Bone marrow (tissue), 2 donors: ENCODE measurements at regions not wholly inside any gene's neighbourhood (a gene's known extent, or its start where the extent isn't known, plus 50 kb on each side); places are given as distances from the start of the nearest gene placed in this dataset.
"Not testable (repeated sequence)": the region's sequence is repeated elsewhere in the genome, so short reads cannot be mapped to it uniquely, and the experiment has no call there.

ENCODE experiments used
- DNase-seq, 2 donors: peaks; one replicate each; lab custom pipeline; 2025; lab: John Stamatoyannopoulos, UW

- no peak for DNase-seq
These were observed 700.7 kb downstream of the TAF11L14 start for GRCh38 chr5:18334949-18335348.

GRCh38 chr5:18354828-18355227, 720.6 kb downstream of the TAF11L14 start:
- DNase-seq = no peak

DNA sequence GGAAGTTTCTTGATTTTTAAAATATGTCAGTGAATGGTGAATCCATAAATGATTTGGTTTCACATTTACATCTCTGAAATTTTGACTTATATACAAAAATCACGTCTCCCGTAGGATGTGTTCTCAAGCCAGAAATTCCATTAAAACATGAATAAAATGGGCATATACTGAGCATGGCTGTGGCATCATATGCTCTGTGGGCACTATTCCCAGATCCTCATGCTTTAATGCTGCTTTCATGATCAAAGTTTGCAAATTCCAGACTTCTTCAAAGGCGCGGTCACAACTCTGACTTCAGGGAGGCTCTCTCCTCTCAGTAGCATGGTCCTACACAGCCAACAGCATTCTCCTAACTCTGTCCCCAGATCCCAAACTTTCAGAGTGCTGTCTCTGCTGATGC, 723.2 kb downstream of the TAF11L14 start:
- no peak for DNase-seq

DNA sequence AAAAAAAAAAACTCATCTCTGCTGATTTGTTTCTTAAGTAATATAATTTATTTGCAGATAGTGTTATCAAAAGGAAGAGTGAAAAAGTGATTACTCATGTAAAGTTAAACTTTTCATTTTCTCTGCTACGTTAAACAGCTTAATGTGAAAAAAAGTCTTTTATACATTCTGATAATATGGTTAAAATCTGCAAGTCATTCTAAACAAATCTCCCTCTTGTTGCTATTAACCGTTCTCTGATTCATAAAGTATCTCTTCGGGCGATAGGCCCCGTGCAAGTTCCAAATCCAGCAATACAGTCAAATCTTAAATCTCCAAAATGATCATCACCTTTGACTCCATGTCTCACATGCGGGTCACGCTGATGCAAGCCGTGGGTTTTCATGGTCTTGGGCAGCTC, 732.0 kb downstream of the TAF11L14 start:
- DNase-seq = no peak

GRCh38 chr5:18370531-18370930, 736.3 kb downstream of the TAF11L14 start:
- no peak for DNase-seq

DNA sequence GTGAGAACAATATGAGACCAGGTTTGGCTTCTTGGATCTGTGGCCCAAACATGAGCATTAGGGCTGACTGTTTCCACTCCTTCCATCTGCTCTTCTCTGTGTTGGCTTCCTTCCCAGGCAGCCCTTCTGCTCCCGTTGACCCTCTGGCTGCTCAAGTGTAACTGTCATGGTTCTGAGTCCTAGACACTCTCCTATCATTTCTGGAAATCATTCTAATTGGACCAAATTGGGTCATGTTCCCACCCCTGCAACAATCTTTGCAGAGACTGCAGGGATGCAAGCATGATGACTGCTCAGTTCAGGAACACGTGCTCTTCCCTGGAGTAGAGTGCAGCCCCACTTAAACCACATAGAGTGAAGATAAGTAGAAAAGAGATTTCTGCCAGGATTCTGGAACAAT, 741.4 kb downstream of the TAF11L14 start:
- no peak for DNase-seq

DNA sequence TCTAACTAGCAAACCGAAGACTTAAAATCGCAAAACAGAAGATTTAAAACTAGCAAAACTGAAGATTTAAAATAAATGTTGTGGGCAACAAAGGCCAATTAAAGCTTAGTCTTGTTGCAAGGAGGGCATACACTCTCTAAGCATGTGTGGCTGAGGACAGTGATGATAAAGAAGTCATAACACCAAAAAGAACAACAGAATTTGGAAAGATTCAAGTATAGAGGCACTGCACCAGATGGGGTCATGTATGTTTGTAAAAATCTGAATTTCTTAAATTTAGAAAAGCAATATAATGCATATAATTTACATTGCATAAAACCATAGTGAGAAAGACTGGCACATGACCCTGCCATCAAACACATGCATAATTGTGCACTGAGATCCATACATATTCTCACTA, 743.8 kb downstream of the TAF11L14 start:
- no peak for DNase-seq

GRCh38 chr5:18379189-18379588, 744.9 kb downstream of the TAF11L14 start:
- no peak for DNase-seq

DNA sequence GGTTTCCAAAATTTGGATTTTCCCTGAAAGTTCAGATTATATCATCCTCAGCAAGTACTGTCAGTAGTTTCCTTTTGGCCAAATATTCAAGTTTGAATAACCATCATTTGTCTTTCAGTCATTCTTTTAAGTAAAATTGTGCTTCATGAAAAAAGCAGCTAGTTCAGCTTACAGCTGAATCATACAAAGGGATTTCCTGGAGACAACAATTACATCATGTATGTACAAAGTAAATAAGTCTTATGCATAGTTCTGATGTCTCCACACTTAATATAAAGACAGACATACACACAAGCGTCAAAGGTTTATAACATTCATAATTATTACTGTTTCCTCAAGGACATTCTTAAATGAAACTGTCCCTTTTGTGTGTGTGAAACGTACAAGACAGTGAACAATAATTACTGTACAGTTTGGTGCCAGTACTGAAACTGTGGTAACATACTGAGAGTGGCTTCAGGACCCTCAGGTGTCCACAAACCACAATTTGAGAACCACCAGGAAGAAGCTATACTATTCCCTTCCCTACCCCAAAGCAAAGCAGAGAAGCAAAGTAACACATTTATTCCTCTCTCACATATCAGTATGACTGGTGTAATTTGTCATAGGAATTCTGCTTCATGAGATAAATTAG, 746.6 kb downstream of the TAF11L14 start:
- no peak for DNase-seq

GRCh38 chr5:18393565-18394442, 759.5 kb downstream of the TAF11L14 start:
- DNase-seq = peak; percentile 4 to 7

DNA sequence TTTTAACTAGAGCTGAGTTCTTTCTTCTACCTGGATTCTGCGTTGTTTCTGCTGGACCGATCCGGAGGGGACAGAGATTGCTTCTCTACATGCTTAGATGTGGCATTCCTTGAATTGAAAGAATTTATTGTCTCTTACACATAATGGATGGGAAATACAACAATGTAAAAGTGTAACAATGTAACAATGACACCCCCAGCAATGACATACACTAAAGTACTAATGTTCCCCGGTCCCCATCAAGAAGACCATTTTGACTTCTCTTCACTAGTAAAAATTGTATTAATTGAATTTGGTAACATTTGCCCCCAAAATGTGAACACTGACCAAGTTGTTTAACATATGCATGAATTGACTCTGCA, 760.2 kb downstream of the TAF11L14 start:
- DNase-seq = no peak

DNA sequence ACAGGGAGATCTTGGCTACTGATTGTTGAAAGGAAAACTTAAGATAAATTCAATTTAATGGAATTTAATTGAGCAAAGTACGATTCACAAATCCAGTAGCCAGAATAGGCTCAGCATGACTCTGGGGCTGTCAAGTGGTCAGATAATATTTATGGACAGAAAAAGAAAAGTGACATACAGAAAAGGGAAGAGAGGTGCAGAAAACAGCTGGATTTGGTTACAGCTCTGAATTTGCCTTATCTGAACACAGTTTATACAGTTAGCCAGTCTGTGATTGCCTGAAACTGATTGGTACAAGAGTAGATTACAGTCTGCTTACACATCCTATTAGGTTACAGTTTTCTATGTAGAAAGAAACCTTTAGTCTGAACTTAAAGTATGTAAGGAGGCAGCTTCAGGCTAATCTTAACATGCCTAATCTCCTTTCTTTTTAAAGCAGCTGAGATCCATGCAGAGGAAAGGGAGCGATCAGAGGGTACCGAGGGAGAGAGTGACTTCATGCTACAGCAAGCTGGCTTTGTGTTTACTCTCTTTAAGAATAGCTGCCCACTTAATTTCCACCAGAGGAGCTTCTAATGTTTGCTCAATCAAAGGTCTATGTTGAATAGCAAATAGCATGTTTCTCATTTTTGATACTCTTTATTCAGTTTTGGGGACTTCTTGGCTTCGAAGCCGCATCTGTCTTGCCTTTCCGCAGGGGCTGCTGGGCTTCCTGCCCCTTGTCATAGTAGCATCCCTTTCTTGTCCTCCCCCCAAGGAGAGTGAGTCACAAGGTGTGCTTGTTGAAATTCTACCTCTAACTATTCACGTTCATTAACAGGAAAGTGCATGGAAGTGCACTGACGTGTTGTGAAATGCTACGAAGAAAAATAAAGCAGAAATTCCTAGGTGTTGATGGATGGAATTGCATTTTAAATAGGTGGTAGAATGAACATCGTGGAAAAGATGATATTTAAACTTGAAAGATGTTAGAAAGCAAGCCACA, 761.2 kb downstream of the TAF11L14 start:
- no peak for DNase-seq

GRCh38 chr5:18397371-18397770, 763.1 kb downstream of the TAF11L14 start:
- no peak for DNase-seq

DNA sequence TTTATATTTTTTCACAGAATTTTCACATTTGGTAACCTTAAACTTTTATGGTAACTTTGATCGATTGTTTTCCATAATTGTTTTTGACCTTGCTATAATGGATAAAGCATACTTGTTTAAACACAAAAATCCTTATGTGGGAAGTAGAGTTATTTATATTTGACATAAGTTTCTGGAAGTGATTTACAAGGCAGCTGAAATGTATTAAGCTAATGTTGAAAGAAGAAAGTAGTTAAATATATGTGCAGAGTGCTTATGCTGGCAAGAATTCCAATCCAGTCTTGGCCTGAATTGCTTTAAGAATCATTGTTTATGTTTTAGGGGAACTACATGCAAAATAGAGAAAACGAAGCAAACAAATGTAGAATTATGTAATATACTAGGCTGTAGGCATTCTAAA, 763.6 kb downstream of the TAF11L14 start:
- no peak for DNase-seq

DNA sequence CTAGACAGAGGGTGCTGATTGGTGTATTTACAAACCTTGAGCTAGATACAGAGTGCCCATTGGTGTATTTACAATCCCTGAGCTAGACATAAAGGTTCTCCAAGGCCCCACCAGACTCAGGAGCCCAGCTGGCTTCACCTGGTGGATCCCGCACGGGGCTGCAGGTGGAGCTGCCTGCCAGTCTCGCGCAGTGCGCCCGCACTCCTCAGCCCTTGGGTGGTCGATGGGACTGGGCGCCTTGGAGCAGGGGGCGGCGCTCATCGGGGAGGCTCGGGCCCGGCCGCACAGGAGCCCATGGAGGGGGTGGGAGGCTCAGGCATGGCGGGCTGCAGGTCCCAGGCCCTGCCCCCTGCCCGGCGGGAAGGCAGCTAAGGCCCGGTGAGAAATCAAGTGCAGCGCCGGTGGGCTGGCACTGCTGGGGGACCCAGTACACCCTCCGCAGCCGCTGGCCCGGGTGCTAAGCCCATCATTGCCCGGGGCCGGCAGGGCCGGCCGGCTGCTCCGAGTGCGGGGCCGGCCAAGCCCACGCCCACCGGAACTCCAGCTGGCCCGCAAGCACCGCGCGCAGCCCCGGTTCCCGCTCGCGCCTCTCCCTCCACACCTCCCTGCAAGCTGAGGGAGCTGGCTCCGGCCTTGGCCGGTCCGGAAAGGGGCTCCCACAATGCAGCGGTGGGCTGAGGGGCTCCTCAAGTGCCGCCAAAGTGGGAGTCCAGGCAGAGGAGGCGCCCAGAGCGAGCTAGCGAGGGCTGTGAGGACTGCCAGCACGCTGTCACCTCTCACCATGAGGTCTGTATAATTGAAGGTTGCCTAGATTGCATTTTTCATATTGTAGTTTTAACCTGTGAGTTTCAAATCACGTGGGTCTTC, 765.4 kb downstream of the TAF11L14 start:
- not testable (repeated sequence) for DNase-seq

GRCh38 chr5:18403141-18403540, 768.9 kb downstream of the TAF11L14 start:
- no peak for DNase-seq

DNA sequence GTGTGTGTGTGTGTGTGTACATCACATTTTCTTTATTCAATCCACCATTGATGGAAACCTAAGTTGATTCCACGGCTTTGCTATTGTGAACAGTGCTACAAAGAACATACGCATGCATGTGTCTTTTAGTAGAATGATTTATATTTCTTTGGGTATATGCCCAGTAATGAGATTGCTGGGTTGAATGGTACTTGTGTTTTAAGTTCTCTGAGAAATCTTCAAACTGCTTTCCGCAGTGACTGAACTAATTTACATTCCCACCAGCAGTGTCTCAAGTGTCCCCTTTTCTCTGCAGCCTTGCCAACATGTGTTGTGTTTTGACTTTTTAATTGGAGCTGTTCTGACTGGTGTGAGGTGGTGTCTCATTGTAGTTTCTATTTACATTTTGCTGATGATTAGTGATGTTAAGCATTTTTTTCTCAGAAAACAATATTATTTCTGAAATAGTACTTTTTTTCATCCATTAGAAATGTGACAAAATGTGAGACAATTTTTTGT, 769.7 kb downstream of the TAF11L14 start:
- DNase-seq = no peak

DNA sequence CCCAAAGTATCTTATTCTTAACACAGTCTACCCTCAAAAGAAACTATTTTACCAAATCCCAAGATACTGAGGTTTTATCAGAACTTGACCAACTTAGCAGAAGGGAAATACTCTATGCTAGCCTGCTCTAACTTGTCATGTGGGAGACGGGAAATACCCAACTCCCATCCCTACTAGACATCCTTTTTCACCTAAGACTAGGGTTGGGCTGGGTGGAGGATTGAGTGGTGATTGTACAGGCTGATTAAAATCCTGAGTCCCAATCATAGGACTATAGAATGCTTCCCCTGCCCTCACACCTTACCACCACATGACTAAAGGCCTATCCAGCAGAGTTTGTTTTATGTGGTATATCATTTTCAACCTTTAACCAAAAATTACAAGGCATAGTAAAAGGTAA, 786.5 kb downstream of the TAF11L14 start:
- DNase-seq = no peak

- no peak for DNase-seq
These were observed 799.1 kb downstream of the TAF11L14 start for GRCh38 chr5:18433336-18433735.

GRCh38 chr5:18438126-18438525, 803.9 kb downstream of the TAF11L14 start:
- no peak for DNase-seq

DNA sequence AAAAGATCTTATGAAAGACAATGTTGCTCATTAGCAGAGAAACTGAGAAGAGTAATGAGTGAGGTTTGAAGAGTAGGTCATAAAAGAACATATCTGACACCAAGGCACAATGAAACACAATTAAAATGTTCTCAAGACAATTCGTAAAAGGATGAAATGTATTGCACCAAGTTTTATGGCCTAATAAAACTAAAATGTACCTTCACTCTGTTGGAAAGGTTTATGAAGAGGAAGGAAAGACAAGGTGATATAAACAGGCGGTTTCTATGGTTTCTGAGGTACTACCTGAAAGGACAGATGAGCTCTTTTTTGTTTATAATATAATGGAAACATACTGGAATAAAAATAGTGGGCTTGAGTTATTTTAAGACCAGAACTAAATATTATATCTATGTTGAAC, 821.3 kb downstream of the TAF11L14 start:
- DNase-seq = no peak
